CD14-positive monocyte (primary cell): ENCODE measurements at regions not wholly inside any gene's neighbourhood (a gene's known extent, or its start where the extent isn't known, plus 50 kb on each side); places are given as distances from the start of the nearest gene placed in this dataset.

Source experiments
- DNase-seq, 3 donors: peaks; one replicate each; pipeline ENCODE4 v3.0.0-alpha.2; 2011 to 2022
- H2AFZ ChIP-seq: 2 replicates; pipeline ENCODE4 v1.6.0; 2012; ENCODE audit warnings: mild to moderate bottlenecking, low read depth, low read length, inconsistent platforms; ENCODE audit not compliant: insufficient read depth, poor library complexity, severe bottlenecking
- H3K27ac ChIP-seq, 2 donors: 1 replicate in 1 of 2; 2 replicates in 1 of 2; pipeline ENCODE4 v1.5.1; 2012 to 2013; ENCODE audit warnings: low read length in 2 of 2, control low read depth in 1 of 2, inconsistent platforms in 1 of 2, low read depth in 1 of 2, mild to moderate bottlenecking in 1 of 2
- H3K27me3 ChIP-seq, 2 donors: one replicate each; pipeline versions ENCODE4 v1.6.0 to v1.6.1; 2011 to 2013; ENCODE audit warnings: low read length in 2 of 2; ENCODE audit not compliant: control insufficient read depth in 2 of 2, insufficient read depth in 2 of 2
- H3K36me3 ChIP-seq, 2 donors: replicated peaks in 1 of 2; 1 replicate in 1 of 2; 2 replicates in 1 of 2; pipeline versions ENCODE4 v1.5.1 to v1.6.1; 2012 to 2013; ENCODE audit warnings: low read length in 2 of 2, control low read depth in 1 of 2, inconsistent platforms in 1 of 2, mild to moderate bottlenecking in 1 of 2; ENCODE audit not compliant: insufficient read depth in 2 of 2, control insufficient read depth in 1 of 2
- H3K4me1 ChIP-seq, 2 donors: 1 replicate in 1 of 2; 2 replicates in 1 of 2; pipeline versions ENCODE4 v1.5.1 to v1.6.1; 2012 to 2013; ENCODE audit warnings: low read length in 2 of 2, control low read depth in 1 of 2, inconsistent platforms in 1 of 2, mild to moderate bottlenecking in 1 of 2, moderate library complexity in 1 of 2; ENCODE audit not compliant: insufficient read depth in 2 of 2, control insufficient read depth in 1 of 2
- H3K4me2 ChIP-seq: replicated peaks from 2 replicates; pipeline ENCODE3; 2012; ENCODE audit warnings: low read length, moderate library complexity, mild to moderate bottlenecking; ENCODE audit not compliant: poor library complexity, severe bottlenecking; ENCODE audit errors: extremely low read depth
- H3K4me3 ChIP-seq, 3 experiments: fragments of 200-600 bp in 1 of 3; sonication (generic) in 1 of 3; replicated peaks in 1 of 3; 1 replicate in 2 of 3; 2 replicates in 1 of 3; pipeline ENCODE4 v1.5.1; 2011 to 2013; ENCODE audit warnings: low read length in 3 of 3, mild to moderate bottlenecking in 3 of 3, control low read depth in 2 of 3, low read depth in 2 of 3, inconsistent platforms in 1 of 3, moderate library complexity in 1 of 3
- H3K79me2 ChIP-seq: 2 replicates; pipeline ENCODE4 v1.6.0; 2012; ENCODE audit warnings: mild to moderate bottlenecking, control low read depth, inconsistent platforms, low read length, moderate library complexity; ENCODE audit not compliant: insufficient read depth
- H3K9ac ChIP-seq: 2 replicates; pipeline ENCODE4 v1.6.0; 2017; ENCODE audit warnings: low read length, mild to moderate bottlenecking; ENCODE audit not compliant: insufficient read depth, poor library complexity, severe bottlenecking
- H3K9me3 ChIP-seq, 2 donors: replicated peaks in 1 of 2; 1 replicate in 1 of 2; 2 replicates in 1 of 2; pipeline versions ENCODE4 v1.5.1 to v1.6.1; 2012 to 2013; ENCODE audit warnings: low read length in 2 of 2, control low read depth in 1 of 2; ENCODE audit not compliant: control insufficient read depth in 1 of 2, insufficient read depth in 1 of 2
- H4K20me1 ChIP-seq: 2 replicates; pipeline ENCODE4 v1.6.0; 2012; ENCODE audit warnings: mild to moderate bottlenecking, low read length, control low read depth, moderate library complexity; ENCODE audit not compliant: insufficient read depth
- H3K27ac Mint-ChIP-seq, 7 donors: one replicate each; pipeline ENCODE4 v1.8.0; 2020; ENCODE audit warnings: mild to moderate bottlenecking in 7 of 7, mixed read lengths in 7 of 7, moderate library complexity in 6 of 7, inconsistent platforms in 2 of 7
- H3K27me3 Mint-ChIP-seq, 3 donors: one replicate each; pipeline ENCODE4 v1.8.0; 2021 to 2022; ENCODE audit warnings: low read depth in 3 of 3, mild to moderate bottlenecking in 3 of 3, mixed read lengths in 3 of 3, moderate library complexity in 3 of 3, inconsistent platforms in 1 of 3
- H3K36me3 Mint-ChIP-seq, 2 donors: one replicate each; pipeline ENCODE4 v1.8.0; 2020; ENCODE audit warnings: mixed read lengths in 2 of 2, inconsistent platforms in 1 of 2, mild to moderate bottlenecking in 1 of 2
- H3K4me1 Mint-ChIP-seq: one replicate; pipeline ENCODE4 v1.8.0; 2020; ENCODE audit warnings: mild to moderate bottlenecking, mixed read lengths
- H3K4me3 Mint-ChIP-seq, 2 donors: one replicate each; pipeline ENCODE4 v1.8.0; 2020; ENCODE audit warnings: mild to moderate bottlenecking in 2 of 2, mixed read lengths in 2 of 2, moderate library complexity in 1 of 2
- H3K9me3 Mint-ChIP-seq, 7 donors: one replicate each; pipeline ENCODE4 v1.8.0; 2020 to 2022; ENCODE audit warnings: mixed read lengths in 7 of 7, mild to moderate bottlenecking in 6 of 7, moderate library complexity in 6 of 7, inconsistent platforms in 2 of 7
- WGBS: methylation state at CpG from one replicate; pipeline ENCODE4 v1.1.5; 2013; ENCODE audit warnings: missing lambda C conversion rate; ENCODE audit not compliant: insufficient coverage; 5-methylcytosine and 5-hydroxymethylcytosine counted together
- intact Hi-C, 2 donors: fragments of 100-400 bp; cut with micrococcal nuclease; formaldehyde crosslinking; loops; one replicate each; pipeline versions ENCODE4 v1.15.0 to v1.15.1; 2023
- TF ChIP-seq, protein P1 (sequence below): fragments of 200-600 bp; IDR thresholded peaks from one replicate; pipeline ENCODE4 v1.8.0; 2022; ENCODE audit warnings: antibody characterized with exemption, mild to moderate bottlenecking

DNA sequence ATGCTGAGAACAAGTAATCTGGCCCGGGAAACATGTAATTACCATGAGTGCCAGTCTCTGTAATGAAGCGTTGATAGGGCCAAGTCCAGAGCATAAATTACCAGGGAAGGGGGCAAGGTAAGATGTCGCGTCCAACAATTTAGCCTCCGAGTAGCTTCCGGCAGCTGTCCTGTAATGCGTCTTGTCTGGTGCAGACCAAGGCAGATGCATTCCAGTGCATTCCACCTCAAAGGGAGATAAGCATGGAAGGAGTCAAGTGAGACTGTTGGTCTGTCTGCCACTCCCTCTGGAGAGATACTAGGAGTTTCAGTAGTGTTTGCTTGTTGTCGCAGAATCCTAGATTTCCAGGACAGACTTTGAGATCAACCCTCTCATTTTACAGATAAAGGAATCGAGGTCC, 218.3 kb downstream of the AACS start:
- no peaks in the 10 kb centered on the region for H3K4me1 ChIP-seq
- Mint-ChIP-seq H3K36me3 (no peaks in the 10 kb centered on the region), H3K4me1 (peaks cover 4% of the 10 kb centered on the region), H3K9me3 (peaks cover 0 to 10% (median 2%) of the 10 kb centered on the region in 7 donors), H3K4me3 (no peak overlapping the region), H3K27ac (peak overlapping the region in 1 of 7 donors; percentile 23), H3K27me3 (peaks cover 9 to 26% (median 13%) of the 10 kb centered on the region in 3 donors)
- intact Hi-C loops = no loop called here
- TF ChIP-seq, protein P1, sequence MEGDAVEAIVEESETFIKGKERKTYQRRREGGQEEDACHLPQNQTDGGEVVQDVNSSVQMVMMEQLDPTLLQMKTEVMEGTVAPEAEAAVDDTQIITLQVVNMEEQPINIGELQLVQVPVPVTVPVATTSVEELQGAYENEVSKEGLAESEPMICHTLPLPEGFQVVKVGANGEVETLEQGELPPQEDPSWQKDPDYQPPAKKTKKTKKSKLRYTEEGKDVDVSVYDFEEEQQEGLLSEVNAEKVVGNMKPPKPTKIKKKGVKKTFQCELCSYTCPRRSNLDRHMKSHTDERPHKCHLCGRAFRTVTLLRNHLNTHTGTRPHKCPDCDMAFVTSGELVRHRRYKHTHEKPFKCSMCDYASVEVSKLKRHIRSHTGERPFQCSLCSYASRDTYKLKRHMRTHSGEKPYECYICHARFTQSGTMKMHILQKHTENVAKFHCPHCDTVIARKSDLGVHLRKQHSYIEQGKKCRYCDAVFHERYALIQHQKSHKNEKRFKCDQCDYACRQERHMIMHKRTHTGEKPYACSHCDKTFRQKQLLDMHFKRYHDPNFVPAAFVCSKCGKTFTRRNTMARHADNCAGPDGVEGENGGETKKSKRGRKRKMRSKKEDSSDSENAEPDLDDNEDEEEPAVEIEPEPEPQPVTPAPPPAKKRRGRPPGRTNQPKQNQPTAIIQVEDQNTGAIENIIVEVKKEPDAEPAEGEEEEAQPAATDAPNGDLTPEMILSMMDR = no peak
- peaks cover 0 to 10% of the 10 kb centered on the region in 2 donors for H3K27me3 ChIP-seq
- H3K9ac ChIP-seq = no peak overlapping the region
- H2AFZ ChIP-seq = no peak overlapping the region
- no peaks in the 10 kb centered on the region for H4K20me1 ChIP-seq
- DNase-seq = no peak
- no peaks in the 10 kb centered on the region for H3K79me2 ChIP-seq
- H3K4me2 ChIP-seq = no peak overlapping the region
- H3K9me3 ChIP-seq = peaks cover 0 to 3% of the 10 kb centered on the region in 2 donors
- no peak overlapping the region for H3K27ac ChIP-seq
- no peak overlapping the region for H3K4me3 ChIP-seq
- H3K36me3 ChIP-seq = no peaks in the 10 kb centered on the region
- 100% methylated on average over 6 of the region's 9 CpGs for WGBS

DNA sequence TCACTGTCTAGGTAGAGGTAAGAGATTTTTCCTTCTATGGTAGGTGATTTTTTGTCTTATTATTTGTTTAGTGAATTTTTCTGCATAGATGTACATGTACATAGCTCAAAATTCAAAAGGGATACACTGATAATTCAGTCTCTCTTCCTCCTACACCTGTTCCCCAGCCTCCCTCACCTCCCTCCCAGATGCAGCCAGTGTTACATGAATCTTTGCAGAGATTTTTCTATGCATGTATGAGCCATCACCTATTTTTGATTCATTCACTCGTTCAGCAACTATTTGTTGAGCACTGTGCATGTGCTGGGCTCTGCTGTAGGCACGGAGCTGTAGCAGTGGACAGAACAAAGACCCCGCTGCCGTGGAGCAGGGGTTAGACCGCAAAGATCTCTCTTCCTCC, 218.9 kb downstream of the AACS start:
- H3K4me1 Mint-ChIP-seq = peaks cover 4% of the 10 kb centered on the region
- peaks cover 0 to 10% (median 2%) of the 10 kb centered on the region in 7 donors for H3K9me3 Mint-ChIP-seq
- no peaks in the 10 kb centered on the region for H3K79me2 ChIP-seq
- no peaks in the 10 kb centered on the region for H3K36me3 ChIP-seq
- no peak overlapping the region for H2AFZ ChIP-seq
- H4K20me1 ChIP-seq = no peaks in the 10 kb centered on the region
- intact Hi-C loops = no loop called here
- DNase-seq = no peak
- no peak overlapping the region for H3K4me3 Mint-ChIP-seq
- H3K9me3 ChIP-seq = peaks cover 0 to 3% of the 10 kb centered on the region in 2 donors
- no peak overlapping the region for H3K4me2 ChIP-seq
- 90% methylated on average over 2 of the region's 5 CpGs for WGBS
- H3K27ac Mint-ChIP-seq = no peak overlapping the region
- TF ChIP-seq, protein P1 = no peak
- peaks cover 0 to 10% of the 10 kb centered on the region in 2 donors for H3K27me3 ChIP-seq
- H3K36me3 Mint-ChIP-seq = no peaks in the 10 kb centered on the region
- peaks cover 9 to 23% (median 13%) of the 10 kb centered on the region in 3 donors for H3K27me3 Mint-ChIP-seq
- no peaks in the 10 kb centered on the region for H3K4me1 ChIP-seq
- no peak overlapping the region for H3K9ac ChIP-seq
- no peak overlapping the region for H3K27ac ChIP-seq
- H3K4me3 ChIP-seq = no peak overlapping the region
